Parathyroid adenoma (tissue), 2 donors: ENCODE measurements at regions not wholly inside any gene's neighbourhood (a gene's known extent, or its start where the extent isn't known, plus 50 kb on each side); places are given as distances from the start of the nearest gene placed in this dataset.

ENCODE experiments used
- H2AFZ ChIP-seq: fragments of 300-600 bp; sonication (generic); one replicate; pipeline ENCODE4 v1.7.0; 2017; ENCODE audit warnings: antibody characterized with exemption, mild to moderate bottlenecking
- H3K27ac ChIP-seq: fragments of 300-600 bp; sonication (generic); one replicate; pipeline ENCODE4 v1.7.0; 2017
- H3K27me3 ChIP-seq: fragments of 300-600 bp; sonication (generic); one replicate; pipeline ENCODE4 v1.7.0; 2017; ENCODE audit warnings: low read length; ENCODE audit not compliant: control insufficient read depth, insufficient read depth
- H3K36me3 ChIP-seq: fragments of 300-600 bp; sonication (generic); one replicate; pipeline ENCODE4 v1.7.0; 2017; ENCODE audit warnings: low read length; ENCODE audit not compliant: control insufficient read depth, insufficient read depth
- H3K4me1 ChIP-seq: fragments of 300-600 bp; sonication (generic); one replicate; pipeline ENCODE4 v1.7.0; 2017; ENCODE audit warnings: control low read depth
- H3K4me2 ChIP-seq: fragments of 300-600 bp; sonication (generic); one replicate; pipeline ENCODE4 v1.7.0; 2017; ENCODE audit warnings: low read length
- H3K4me3 ChIP-seq: fragments of 300-600 bp; sonication (generic); one replicate; pipeline ENCODE4 v1.7.0; 2017; ENCODE audit warnings: low read depth, low read length
- H3K79me2 ChIP-seq: fragments of 300-600 bp; sonication (generic); one replicate; pipeline ENCODE4 v1.7.0; 2017; ENCODE audit warnings: control low read depth
- H3K9ac ChIP-seq: fragments of 300-600 bp; sonication (generic); one replicate; pipeline ENCODE4 v1.7.0; 2017; ENCODE audit warnings: mild to moderate bottlenecking
- H3K9me3 ChIP-seq: fragments of 300-600 bp; sonication (generic); one replicate; pipeline ENCODE4 v1.7.0; 2017; ENCODE audit warnings: low read length; ENCODE audit not compliant: control insufficient read depth
- CTCF ChIP-seq: fragments of 300-600 bp; sonication (generic); IDR thresholded peaks from one replicate; pipeline ENCODE4 v1.7.0; 2017; ENCODE audit warnings: antibody characterized with exemption, mild to moderate bottlenecking
- donor health status: primary hyperparathyroidism.

DNA sequence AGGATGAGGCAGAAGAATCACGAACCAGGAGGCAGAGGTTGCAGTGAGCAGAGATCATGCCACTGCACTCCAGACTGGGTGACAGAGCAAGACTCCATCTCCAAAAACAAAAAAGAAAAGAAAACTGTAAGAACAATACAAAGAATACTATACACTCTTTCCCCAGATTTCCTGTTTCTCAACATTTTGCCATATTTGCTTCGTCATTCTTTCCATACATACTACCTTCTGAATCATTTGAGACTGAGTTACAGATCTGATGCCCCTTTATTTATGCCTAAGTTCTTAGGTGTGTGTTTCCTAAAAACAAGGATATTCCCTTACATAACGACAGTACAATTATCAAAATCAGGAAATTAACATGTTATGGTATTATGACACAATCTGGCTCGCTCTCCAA is 168.4 kb upstream of the CELF2 start:
- Histone ChIP-seq H3K27me3 (no peaks in the 10 kb centered on the region), H3K9me3 (no peaks in the 10 kb centered on the region), H3K27ac (no peak overlapping the region)

GRCh38 chr10:10850214-10850613 is 167.5 kb upstream of the CELF2 start:
- no peaks in the 10 kb centered on the region for H3K79me2 ChIP-seq
- H3K4me2 ChIP-seq = no peak overlapping the region
- no peak for TF ChIP-seq CTCF
- no peak overlapping the region for H3K9ac ChIP-seq
- no peaks in the 10 kb centered on the region for H3K27me3 ChIP-seq
- H2AFZ ChIP-seq = no peak overlapping the region
- no peak overlapping the region for H3K4me3 ChIP-seq
- no peaks in the 10 kb centered on the region for H3K9me3 ChIP-seq
- no peaks in the 10 kb centered on the region for H3K36me3 ChIP-seq
- no peaks in the 10 kb centered on the region for H3K4me1 ChIP-seq
- H3K27ac ChIP-seq = no peak overlapping the region

More for the DNA sequence above, 168.4 kb upstream of the CELF2 start:
- H3K9ac ChIP-seq = no peak overlapping the region
- no peak overlapping the region for H3K4me3 ChIP-seq
- no peaks in the 10 kb centered on the region for H3K36me3 ChIP-seq
- no peak for TF ChIP-seq CTCF
- H3K4me1 ChIP-seq = no peaks in the 10 kb centered on the region
- no peaks in the 10 kb centered on the region for H3K79me2 ChIP-seq
- H2AFZ ChIP-seq = no peak overlapping the region
- H3K4me2 ChIP-seq = no peak overlapping the region

DNA sequence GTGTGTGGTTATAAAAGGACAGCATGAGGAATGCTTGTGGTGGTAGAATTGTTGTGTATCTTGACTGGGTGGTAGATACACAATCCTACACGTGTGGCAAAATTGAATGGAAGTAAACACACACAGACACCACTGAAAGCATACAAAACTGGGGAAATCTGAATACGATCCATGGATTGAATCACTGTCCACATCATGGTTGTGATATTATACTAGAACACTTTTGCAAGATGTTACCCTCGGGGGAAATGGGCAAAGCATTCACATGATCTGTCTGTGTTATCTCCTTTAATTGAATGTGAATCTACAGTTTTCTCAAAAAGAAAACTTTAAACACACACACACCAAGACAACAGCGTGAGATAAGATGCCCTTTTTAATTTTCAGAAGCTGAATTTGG is 165.2 kb upstream of the CELF2 start:
- Histone ChIP-seq H2AFZ (no peak overlapping the region), H3K9ac (no peak overlapping the region), H3K4me3 (no peak overlapping the region), H3K36me3 (no peaks in the 10 kb centered on the region), H3K27ac (no peak overlapping the region), H3K4me2 (no peak overlapping the region), H3K4me1 (no peaks in the 10 kb centered on the region), H3K79me2 (no peaks in the 10 kb centered on the region), H3K27me3 (no peaks in the 10 kb centered on the region), H3K9me3 (no peaks in the 10 kb centered on the region)
- TF ChIP-seq CTCF = no peak

GRCh38 chr10:10853954-10854353 is 163.7 kb upstream of the CELF2 start:
- TF ChIP-seq CTCF = no peak
- H3K27ac ChIP-seq = no peak overlapping the region
- H3K4me1 ChIP-seq = no peaks in the 10 kb centered on the region
- no peaks in the 10 kb centered on the region for H3K79me2 ChIP-seq
- H3K27me3 ChIP-seq = no peaks in the 10 kb centered on the region
- no peaks in the 10 kb centered on the region for H3K36me3 ChIP-seq
- H3K4me2 ChIP-seq = no peak overlapping the region
- H3K9ac ChIP-seq = no peak overlapping the region
- no peak overlapping the region for H2AFZ ChIP-seq
- no peak overlapping the region for H3K4me3 ChIP-seq
- no peaks in the 10 kb centered on the region for H3K9me3 ChIP-seq

GRCh38 chr10:10854725-10855124 is 162.9 kb upstream of the CELF2 start:
- Histone ChIP-seq H3K9ac (no peak overlapping the region), H3K4me3 (no peak overlapping the region), H3K27me3 (no peaks in the 10 kb centered on the region), H3K9me3 (no peaks in the 10 kb centered on the region), H3K4me2 (no peak overlapping the region), H2AFZ (no peak overlapping the region), H3K79me2 (no peaks in the 10 kb centered on the region), H3K36me3 (no peaks in the 10 kb centered on the region), H3K27ac (no peak overlapping the region), H3K4me1 (no peaks in the 10 kb centered on the region)
- TF ChIP-seq CTCF = no peak
